ENCODE measurements at regions not wholly inside any gene's neighbourhood (a gene's known extent, or its start where the extent isn't known, plus 50 kb on each side); places are given as distances from the start of the nearest gene placed in this dataset.

GRCh38 chr3:148002705-148003205 lies 593.6 kb downstream of the ZIC1 start:
- TF ChIP-seq CTCF (IDR thresholded peaks at IDR 0.05), result no peak

GRCh38 chr3:148004331-148004730 lies 595.2 kb downstream of the ZIC1 start:
- no peak for TF ChIP-seq CTCF (IDR thresholded peaks at IDR 0.05)
- no peaks in the 10 kb centered on the region for H3K27me3 ChIP-seq (ENCODE audit: control insufficient read depth, insufficient read depth, low read length)
- no peak overlapping the region for H2AFZ ChIP-seq
- no peak overlapping the region for H3K27ac ChIP-seq
- no peaks in the 10 kb centered on the region for H3K36me3 ChIP-seq (ENCODE audit: control insufficient read depth, insufficient read depth, low read length)
- no peaks in the 10 kb centered on the region for H3K4me1 ChIP-seq
- no peak overlapping the region for H3K9ac ChIP-seq
- no peaks in the 10 kb centered on the region for H3K9me3 ChIP-seq (ENCODE audit: control insufficient read depth, low read length)
- H3K79me2 ChIP-seq, result no peaks in the 10 kb centered on the region
- no peak overlapping the region for H3K4me2 ChIP-seq (ENCODE audit: low read length)
- no peak overlapping the region for H3K4me3 ChIP-seq (ENCODE audit: low read depth, low read length)

More at GRCh38 chr3:148002705-148003205, 593.6 kb downstream of the ZIC1 start:
- no peak overlapping the region for H3K4me3 ChIP-seq (ENCODE audit: low read depth, low read length)
- H2AFZ ChIP-seq, result no peak overlapping the region
- H3K9ac ChIP-seq, result no peak overlapping the region
- no peak overlapping the region for H3K4me2 ChIP-seq (ENCODE audit: low read length)
- H3K4me1 ChIP-seq, result no peaks in the 10 kb centered on the region
- H3K27me3 ChIP-seq (ENCODE audit: control insufficient read depth, insufficient read depth, low read length), result no peaks in the 10 kb centered on the region
- no peaks in the 10 kb centered on the region for H3K9me3 ChIP-seq (ENCODE audit: control insufficient read depth, low read length)
- H3K79me2 ChIP-seq, result no peaks in the 10 kb centered on the region
- H3K27ac ChIP-seq, result no peak overlapping the region
- H3K36me3 ChIP-seq (ENCODE audit: control insufficient read depth, insufficient read depth, low read length), result no peaks in the 10 kb centered on the region

GRCh38 chr3:148005456-148005855 lies 596.3 kb downstream of the ZIC1 start:
- H3K27ac ChIP-seq, result no peak overlapping the region
- no peak overlapping the region for H3K4me3 ChIP-seq (ENCODE audit: low read depth, low read length)
- no peaks in the 10 kb centered on the region for H3K36me3 ChIP-seq (ENCODE audit: control insufficient read depth, insufficient read depth, low read length)
- H3K4me1 ChIP-seq, result no peaks in the 10 kb centered on the region
- no peak overlapping the region for H2AFZ ChIP-seq
- no peaks in the 10 kb centered on the region for H3K79me2 ChIP-seq
- no peak overlapping the region for H3K9ac ChIP-seq
- no peak for TF ChIP-seq CTCF (IDR thresholded peaks at IDR 0.05)
- no peaks in the 10 kb centered on the region for H3K27me3 ChIP-seq (ENCODE audit: control insufficient read depth, insufficient read depth, low read length)
- H3K4me2 ChIP-seq (ENCODE audit: low read length), result no peak overlapping the region
- H3K9me3 ChIP-seq (ENCODE audit: control insufficient read depth, low read length), result no peaks in the 10 kb centered on the region

- Histone ChIP-seq H3K9me3 (ENCODE audit: control insufficient read depth, low read length) (no peaks in the 10 kb centered on the region), H3K27ac (no peak overlapping the region), H3K36me3 (ENCODE audit: control insufficient read depth, insufficient read depth, low read length) (no peaks in the 10 kb centered on the region), H2AFZ (no peak overlapping the region), H3K4me3 (ENCODE audit: low read depth, low read length) (no peak overlapping the region), H3K4me2 (ENCODE audit: low read length) (no peak overlapping the region), H3K9ac (no peak overlapping the region), H3K27me3 (ENCODE audit: control insufficient read depth, insufficient read depth, low read length) (no peaks in the 10 kb centered on the region), H3K79me2 (no peaks in the 10 kb centered on the region), H3K4me1 (no peaks in the 10 kb centered on the region)
- TF ChIP-seq CTCF (IDR thresholded peaks at IDR 0.05), result no peak
These were observed 597.3 kb downstream of the ZIC1 start for GRCh38 chr3:148006508-148006907.

GRCh38 chr3:148008591-148008990 lies 599.4 kb downstream of the ZIC1 start:
- Histone ChIP-seq H3K27me3 (ENCODE audit: control insufficient read depth, insufficient read depth, low read length) (peaks cover 4% of the 10 kb centered on the region), H2AFZ (no peak overlapping the region), H3K4me1 (no peaks in the 10 kb centered on the region), H3K79me2 (no peaks in the 10 kb centered on the region), H3K4me3 (ENCODE audit: low read depth, low read length) (no peak overlapping the region), H3K27ac (no peak overlapping the region), H3K9me3 (ENCODE audit: control insufficient read depth, low read length) (no peaks in the 10 kb centered on the region), H3K4me2 (ENCODE audit: low read length) (no peak overlapping the region), H3K36me3 (ENCODE audit: control insufficient read depth, insufficient read depth, low read length) (no peaks in the 10 kb centered on the region), H3K9ac (no peak overlapping the region)
- TF ChIP-seq CTCF (IDR thresholded peaks at IDR 0.05), result no peak

Data from parathyroid adenoma (tissue), 2 donors.